ENCODE measurements at regions not wholly inside any gene's neighbourhood (a gene's known extent, or its start where the extent isn't known, plus 50 kb on each side); places are given as distances from the start of the nearest gene placed in this dataset.

DNA sequence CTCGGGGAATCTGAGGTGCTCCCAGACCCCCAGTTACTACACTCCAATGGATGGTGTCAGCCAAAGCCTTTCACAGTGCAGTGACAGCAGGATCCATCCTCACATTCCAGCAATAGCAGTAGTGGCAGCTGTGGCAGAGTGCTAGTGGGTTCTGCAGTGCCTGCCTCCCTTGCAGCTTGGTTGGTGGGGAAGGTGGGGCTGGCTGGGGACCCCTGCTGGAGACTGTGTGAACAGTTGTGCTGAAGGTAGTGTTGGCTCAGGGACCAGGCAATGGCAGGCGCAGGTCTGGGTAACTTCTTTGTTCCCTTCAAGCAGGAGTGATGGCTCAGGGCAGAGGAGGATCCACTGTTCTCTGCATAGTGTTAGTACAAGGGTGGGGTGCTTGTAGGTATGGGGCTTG lies 343.7 kb upstream of the TRAM1L1 start:
- CTCF ChIA-PET = no interaction called here

GRCh38 chr4:117429506-117429905 lies 344.1 kb upstream of the TRAM1L1 start:
- no peaks in the 10 kb centered on the region for H3K27me3 ChIP-seq (ENCODE audit: control insufficient read depth, insufficient read depth, low read length)
- no peak overlapping the region for H3K27ac ChIP-seq (ENCODE audit: low read depth, low read length)
- H3K4me3 ChIP-seq (ENCODE audit: low read depth, low read length) = no peak overlapping the region
- DNase-seq (ENCODE audit: low read depth, low spot score) = no peak
- ChIA-PET CTCF (no interaction called here), POLR2A (no interaction called here)
- no peak for TF ChIP-seq CTCF (IDR thresholded peaks at IDR 0.05; ENCODE audit: low read depth, low read length)
- peaks cover 3% of the 10 kb centered on the region; the same call in 1 of the 2 replicates for H3K9me3 ChIP-seq (ENCODE audit: control insufficient read depth, insufficient read depth, low read length)

More for the DNA sequence above, 343.7 kb upstream of the TRAM1L1 start:
- no peak overlapping the region for H3K27ac ChIP-seq (ENCODE audit: low read depth, low read length)
- DNase-seq (ENCODE audit: low read depth, low spot score) = no peak
- no peaks in the 10 kb centered on the region for H3K27me3 ChIP-seq (ENCODE audit: control insufficient read depth, insufficient read depth, low read length)
- H3K9me3 ChIP-seq (ENCODE audit: control insufficient read depth, insufficient read depth, low read length) = peaks cover 3% of the 10 kb centered on the region; the same call in 1 of the 2 replicates
- no peak overlapping the region for H3K4me3 ChIP-seq (ENCODE audit: low read depth, low read length)
- POLR2A ChIA-PET = no interaction called here
- no peak for TF ChIP-seq CTCF (IDR thresholded peaks at IDR 0.05; ENCODE audit: low read depth, low read length)

DNA sequence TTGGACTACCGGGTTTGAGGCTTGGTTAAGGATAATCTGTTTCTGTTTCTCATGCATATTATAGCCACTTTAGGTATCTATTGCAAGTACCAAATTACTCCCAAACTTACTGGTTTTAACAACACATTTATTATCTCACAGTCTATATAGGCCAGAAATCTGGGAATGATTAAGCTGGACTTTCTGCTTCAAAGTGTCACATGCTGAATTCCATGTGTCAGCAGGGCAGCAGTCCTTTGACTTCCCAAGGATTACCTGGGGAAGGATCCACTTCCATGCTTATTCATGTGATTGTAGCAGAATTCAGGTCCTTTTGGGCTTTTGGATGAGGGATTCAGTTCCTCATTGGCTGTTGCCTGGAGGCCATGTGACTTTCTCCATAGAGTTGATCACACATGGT lies 349.0 kb upstream of the TRAM1L1 start:
- Histone ChIP-seq H3K9me3 (ENCODE audit: control insufficient read depth, insufficient read depth, low read length) (no peaks in the 10 kb centered on the region), H3K27ac (ENCODE audit: low read depth, low read length) (no peak overlapping the region), H3K27me3 (ENCODE audit: control insufficient read depth, insufficient read depth, low read length) (no peaks in the 10 kb centered on the region), H3K4me3 (ENCODE audit: low read depth, low read length) (no peak overlapping the region)
- CTCF ChIA-PET = no interaction called here
- POLR2A ChIA-PET = no interaction called here
- DNase-seq (ENCODE audit: low read depth, low spot score) = no peak
- no peak for TF ChIP-seq CTCF (IDR thresholded peaks at IDR 0.05; ENCODE audit: low read depth, low read length)

DNA sequence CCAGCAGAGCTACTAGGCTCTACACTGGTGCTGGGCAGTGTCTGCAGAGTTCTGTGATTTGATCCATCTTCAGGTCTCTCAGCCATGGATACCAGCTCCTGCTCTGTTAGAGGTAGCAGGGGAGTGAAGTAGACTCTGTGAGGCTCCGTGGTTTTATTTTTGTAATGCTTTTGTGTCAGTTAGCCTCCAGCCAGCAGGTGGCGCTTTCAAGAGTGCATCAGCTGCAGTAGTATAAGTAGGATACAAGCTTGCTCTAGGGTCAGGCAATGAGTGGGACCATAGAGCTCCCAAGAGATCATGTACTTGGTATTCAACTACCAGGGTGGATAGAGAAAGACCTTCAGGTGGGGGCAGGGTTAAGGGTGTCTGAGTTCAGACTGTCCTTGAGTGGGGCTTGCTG lies 362.5 kb upstream of the TRAM1L1 start:
- DNase-seq (ENCODE audit: low read depth, low spot score) = no peak
- H3K27ac ChIP-seq (ENCODE audit: low read depth, low read length) = no peak overlapping the region
- TF ChIP-seq CTCF (IDR thresholded peaks at IDR 0.05; ENCODE audit: low read depth, low read length) = no peak
- POLR2A ChIA-PET = no interaction called here
- CTCF ChIA-PET = no interaction called here
- no peak overlapping the region for H3K4me3 ChIP-seq (ENCODE audit: low read depth, low read length)
- no peaks in the 10 kb centered on the region for H3K9me3 ChIP-seq (ENCODE audit: control insufficient read depth, insufficient read depth, low read length)
- H3K27me3 ChIP-seq (ENCODE audit: control insufficient read depth, insufficient read depth, low read length) = no peaks in the 10 kb centered on the region

DNA sequence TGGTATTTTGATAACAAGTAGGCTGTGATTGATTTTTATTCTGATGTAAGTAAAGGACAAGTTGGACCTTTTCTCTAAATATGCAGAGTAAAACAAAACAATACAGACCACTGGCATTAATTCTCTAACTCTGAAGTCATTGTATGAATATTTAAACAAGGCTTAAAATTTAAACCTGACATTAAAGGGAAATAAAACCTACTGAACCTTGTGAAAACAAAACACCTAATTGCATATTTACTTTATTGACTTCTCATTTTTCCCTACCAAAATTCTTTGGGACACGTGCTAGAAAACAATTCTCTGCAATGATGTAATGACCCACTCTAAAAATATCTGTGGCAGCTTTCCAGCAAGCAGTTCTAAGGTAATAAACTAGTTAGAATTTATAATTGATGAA lies 369.7 kb upstream of the TRAM1L1 start:
- no peak overlapping the region for H3K4me3 ChIP-seq (ENCODE audit: low read depth, low read length)
- H3K9me3 ChIP-seq (ENCODE audit: control insufficient read depth, insufficient read depth, low read length) = no peaks in the 10 kb centered on the region
- DNase-seq (ENCODE audit: low read depth, low spot score) = no peak
- ChIA-PET CTCF (no interaction called here), POLR2A (no interaction called here)
- H3K27ac ChIP-seq (ENCODE audit: low read depth, low read length) = no peak overlapping the region
- no peak for TF ChIP-seq CTCF (IDR thresholded peaks at IDR 0.05; ENCODE audit: low read depth, low read length)
- H3K27me3 ChIP-seq (ENCODE audit: control insufficient read depth, insufficient read depth, low read length) = no peaks in the 10 kb centered on the region
